NCI-H1694 treated with DMSO at 0.1 percent for 48 hours (cell line): ENCODE measurements at regions not wholly inside any gene's neighbourhood (a gene's known extent, or its start where the extent isn't known, plus 50 kb on each side); places are given as distances from the start of the nearest gene placed in this dataset.

ENCODE experiments used
- DNase-seq: peaks from one replicate; lab custom pipeline; 2025; lab: John Stamatoyannopoulos, UW

- DNase-seq: no peak
These were observed 96.1 kb downstream of the C17orf67 start for GRCh38 chr17:56737421-56738161.

DNA sequence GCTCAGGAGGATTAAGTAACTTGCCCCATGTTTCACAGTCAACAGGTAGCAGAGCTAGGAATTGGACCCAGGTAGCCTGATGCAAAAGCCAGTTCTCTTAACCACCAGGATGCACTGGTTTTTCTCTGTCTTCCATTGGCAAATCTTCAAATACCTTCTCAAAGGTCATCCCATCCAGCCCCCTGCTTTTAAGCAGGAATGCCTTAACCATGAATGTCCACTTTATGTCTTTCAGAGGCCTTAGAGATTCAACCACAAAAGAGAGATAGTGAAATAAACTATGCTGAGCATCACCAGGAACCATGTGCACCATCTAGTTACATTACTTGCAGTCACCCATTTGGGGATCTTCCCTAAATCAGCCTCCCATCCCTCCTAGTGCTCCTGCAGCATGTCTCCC, 94.3 kb downstream of the C17orf67 start:
- DNase-seq: no peak

- no peak for DNase-seq
These were observed 93.9 kb downstream of the C17orf67 start for GRCh38 chr17:56739776-56740175.

GRCh38 chr17:56740481-56740880, 93.2 kb downstream of the C17orf67 start:
- DNase-seq: no peak
